HG03460 (cell line): ENCODE measurements at regions not wholly inside any gene's neighbourhood (a gene's known extent, or its start where the extent isn't known, plus 50 kb on each side); places are given as distances from the start of the nearest gene placed in this dataset.

Source experiments
- ATAC-seq: cut with Tn5 transposase; IDR thresholded peaks from one replicate; pipeline ENCODE4 v1.9.1; 2021; ENCODE audit not compliant: unreplicated experiment

- ATAC-seq: no peak
Observed at GRCh38 chr17:36727577-36727976, 126.2 kb downstream of the MRM1 start.

GRCh38 chr17:36728030-36728991 lies 126.9 kb downstream of the MRM1 start:
- ATAC-seq: no peak

GRCh38 chr17:36730095-36730808 lies 128.9 kb downstream of the MRM1 start:
- ATAC-seq: no peak

GRCh38 chr17:36730857-36731490 lies 129.6 kb downstream of the MRM1 start:
- ATAC-seq: no peak

- ATAC-seq: no peak
Observed at GRCh38 chr17:36731811-36732210, 130.4 kb downstream of the MRM1 start.

- ATAC-seq: no peak
Observed at GRCh38 chr17:36732351-36732750, 131.0 kb downstream of the MRM1 start.

GRCh38 chr17:36736201-36737156 lies 135.1 kb downstream of the MRM1 start:
- ATAC-seq: no peak

- no peak for ATAC-seq
Observed at GRCh38 chr17:36739208-36739607, 137.8 kb downstream of the MRM1 start.

GRCh38 chr17:36740157-36740556 lies 138.8 kb downstream of the MRM1 start:
- no peak for ATAC-seq

- ATAC-seq: no peak
Observed at GRCh38 chr17:36741019-36741902, 139.9 kb downstream of the MRM1 start.

- no peak for ATAC-seq
Observed at GRCh38 chr17:36742267-36743000, 141.1 kb downstream of the MRM1 start.

GRCh38 chr17:36743130-36743529 lies 141.7 kb downstream of the MRM1 start:
- ATAC-seq: no peak

GRCh38 chr17:36746381-36747053 lies 145.1 kb downstream of the MRM1 start:
- ATAC-seq: no peak

- ATAC-seq: no peak
Observed at GRCh38 chr17:36747861-36748260, 146.5 kb downstream of the MRM1 start.

GRCh38 chr17:36748272-36748671 lies 146.9 kb downstream of the MRM1 start:
- ATAC-seq: no peak

- ATAC-seq: no peak
Observed at GRCh38 chr17:36749493-36749892, 148.1 kb downstream of the MRM1 start.

- ATAC-seq: no peak
Observed at GRCh38 chr17:36750316-36750885, 149.0 kb downstream of the MRM1 start.
